DMS 273 (cell line): ENCODE measurements at regions not wholly inside any gene's neighbourhood (a gene's known extent, or its start where the extent isn't known, plus 50 kb on each side); places are given as distances from the start of the nearest gene placed in this dataset.

Experiments
- DNase-seq: peaks from one replicate; lab custom pipeline; 2025; ENCODE audit not compliant: unreplicated experiment; lab: John Stamatoyannopoulos, UW

- no peak for DNase-seq
These were observed 256.4 kb upstream of the TPM1 start for GRCh38 chr15:62785881-62786828.

- DNase-seq = no peak
These were observed 255.1 kb upstream of the TPM1 start for GRCh38 chr15:62787401-62787800.

- no peak for DNase-seq
These were observed 254.3 kb upstream of the TPM1 start for GRCh38 chr15:62788224-62788623.

GRCh38 chr15:62790546-62790945 lies 252.0 kb upstream of the TPM1 start:
- DNase-seq = no peak

GRCh38 chr15:62791694-62792093 lies 250.9 kb upstream of the TPM1 start:
- DNase-seq = no peak

- DNase-seq = no peak
These were observed 249.4 kb upstream of the TPM1 start for GRCh38 chr15:62792986-62793751.

GRCh38 chr15:62793752-62794144 lies 248.8 kb upstream of the TPM1 start:
- DNase-seq = no peak

GRCh38 chr15:62795171-62795570 lies 247.4 kb upstream of the TPM1 start:
- no peak for DNase-seq

GRCh38 chr15:62795700-62796695 lies 246.5 kb upstream of the TPM1 start:
- DNase-seq = no peak

- no peak for DNase-seq
These were observed 245.4 kb upstream of the TPM1 start for GRCh38 chr15:62797171-62797570.

- DNase-seq = no peak
These were observed 244.0 kb upstream of the TPM1 start for GRCh38 chr15:62798536-62798935.

- DNase-seq = no peak
These were observed 243.5 kb upstream of the TPM1 start for GRCh38 chr15:62799037-62799436.

- no peak for DNase-seq
These were observed 242.6 kb upstream of the TPM1 start for GRCh38 chr15:62799919-62800318.

GRCh38 chr15:62802612-62803011 lies 239.9 kb upstream of the TPM1 start:
- DNase-seq = no peak

GRCh38 chr15:62803856-62804400 lies 238.6 kb upstream of the TPM1 start:
- no peak for DNase-seq

GRCh38 chr15:62805502-62805901 lies 237.0 kb upstream of the TPM1 start:
- DNase-seq = no peak

GRCh38 chr15:62807539-62808130 lies 234.9 kb upstream of the TPM1 start:
- no peak for DNase-seq

- DNase-seq = no peak
These were observed 233.2 kb upstream of the TPM1 start for GRCh38 chr15:62809115-62809967.

GRCh38 chr15:62809968-62810260 lies 232.6 kb upstream of the TPM1 start:
- DNase-seq = no peak

GRCh38 chr15:62812515-62812835 lies 230.1 kb upstream of the TPM1 start:
- DNase-seq = no peak
